ENCODE measurements at regions not wholly inside any gene's neighbourhood (a gene's known extent, or its start where the extent isn't known, plus 50 kb on each side); places are given as distances from the start of the nearest gene placed in this dataset.

GRCh38 chr7:38127216-38128207 lies 50.5 kb upstream of the STARD3NL start:
- TF ChIP-seq POLR2AphosphoS5 (IDR thresholded peaks at IDR 0.05; ENCODE audit: low read length) (no peak), CTCF (IDR thresholded peaks at IDR 0.05 in 2 of 3, conservative IDR thresholded peaks at IDR 0.05 in 1 of 3; ENCODE audit: control insufficient read depth in 2 of 3, extremely low read depth in 1 of 3, insufficient read depth in 1 of 3, low read depth in 3 of 3, low read length in 3 of 3) (no peak), CHD2 (IDR thresholded peaks at IDR 0.05; ENCODE audit: borderline replicate concordance, low read depth, low read length) (no peak), SREBF2 (IDR thresholded peaks at IDR 0.05; ENCODE audit: low read length) (no peak), ZNF274 (IDR thresholded peaks at IDR 0.05; ENCODE audit: insufficient read depth, insufficient read length) (no peak), EP300 (IDR thresholded peaks at IDR 0.05; ENCODE audit: borderline replicate concordance in 1 of 2, control insufficient read depth in 1 of 2, low read depth in 2 of 2, low read length in 2 of 2) (no peak), RAD21 (IDR thresholded peaks at IDR 0.05; ENCODE audit: insufficient read depth, low read depth, low read length) (no peak)

Measured in GM12878 (cell line).